HG02610 (cell line): ENCODE measurements at regions not wholly inside any gene's neighbourhood (a gene's known extent, or its start where the extent isn't known, plus 50 kb on each side); places are given as distances from the start of the nearest gene placed in this dataset.
"Not testable (repeated sequence)": the region's sequence is repeated elsewhere in the genome, so short reads cannot be mapped to it uniquely, and the experiment has no call there.

Experiments
- ATAC-seq: cut with Tn5 transposase; IDR thresholded peaks from one replicate; pipeline ENCODE4 v1.9.1; 2021; ENCODE audit warnings: mild to moderate bottlenecking, moderate library complexity; ENCODE audit not compliant: unreplicated experiment

GRCh38 chr5:29148581-29148980 lies 2044.9 kb upstream of the CDH6 start:
- ATAC-seq: no peak

DNA sequence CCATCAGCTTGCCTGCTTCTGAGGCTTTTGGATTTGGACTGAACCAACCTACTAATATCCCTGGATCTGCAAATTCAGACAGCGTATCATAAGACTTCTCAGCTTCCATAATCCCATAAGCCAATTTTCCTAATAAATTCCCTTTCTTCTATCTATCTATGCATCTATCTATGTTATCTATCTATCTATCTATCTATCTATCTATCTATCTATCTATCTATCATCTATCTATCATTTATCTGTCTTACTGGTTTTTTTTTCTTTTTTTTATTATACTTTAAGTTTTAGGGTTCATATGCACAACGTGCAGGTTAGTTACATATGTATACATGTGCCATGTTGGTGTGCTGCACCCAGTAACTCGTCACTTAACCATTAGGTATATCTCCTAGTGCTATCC lies 2045.4 kb upstream of the CDH6 start:
- ATAC-seq: no peak

GRCh38 chr5:29143266-29143665 lies 2050.2 kb upstream of the CDH6 start:
- ATAC-seq: no peak

DNA sequence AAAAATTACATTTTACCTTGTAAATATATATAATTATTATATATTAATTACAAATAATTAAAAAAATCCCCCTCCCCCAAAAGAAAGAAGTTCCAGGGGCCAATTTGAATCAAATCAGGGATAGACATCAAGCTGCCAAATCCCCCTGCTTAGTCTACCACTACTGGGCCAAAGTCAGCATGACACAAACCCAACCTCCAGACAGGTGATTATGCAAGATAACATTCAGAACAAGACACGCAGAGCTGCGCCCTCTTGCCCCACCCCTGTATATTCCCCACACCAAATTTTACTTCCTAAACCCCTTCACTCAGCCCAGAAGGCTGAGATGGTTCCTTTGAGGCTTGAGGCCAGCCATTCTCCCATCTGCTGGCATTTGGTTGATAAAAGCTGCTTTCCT lies 2059.1 kb upstream of the CDH6 start:
- no peak for ATAC-seq

DNA sequence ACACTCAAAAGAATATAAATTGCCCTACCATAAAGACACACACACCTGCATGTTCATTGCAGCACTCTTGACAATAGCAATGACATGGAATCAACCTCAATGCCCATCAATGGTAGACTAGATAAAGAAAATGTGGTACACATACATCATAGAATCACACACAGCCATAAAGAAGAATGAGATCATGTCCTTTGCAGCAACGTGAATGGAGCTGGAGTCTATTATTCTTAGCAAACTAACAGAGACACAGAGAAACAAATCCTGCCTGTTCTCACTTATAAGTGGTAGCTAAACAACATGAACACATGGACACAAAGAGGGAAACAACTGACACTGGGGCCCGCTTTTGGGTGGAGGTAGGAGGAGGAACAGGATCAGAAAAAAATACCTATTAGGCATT lies 2062.2 kb upstream of the CDH6 start:
- ATAC-seq: no peak

DNA sequence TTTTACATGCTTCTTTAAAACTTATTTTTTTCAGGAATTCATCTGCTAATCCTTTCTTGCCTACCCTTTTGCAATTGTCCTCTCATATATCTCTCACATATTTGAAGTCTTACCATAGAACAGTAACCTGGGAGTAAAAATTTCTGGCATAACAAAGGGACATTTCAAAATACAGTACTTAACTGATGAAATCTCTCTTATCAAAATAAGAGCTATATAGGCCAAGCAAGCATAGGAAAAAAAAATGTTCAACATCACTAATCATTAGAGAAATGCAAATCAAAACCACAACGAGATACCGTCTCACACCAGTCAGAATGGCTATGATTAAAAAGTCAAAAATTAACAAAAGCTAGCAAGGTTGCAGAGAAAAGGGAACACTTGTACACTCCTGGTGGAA lies 2062.7 kb upstream of the CDH6 start:
- no peak for ATAC-seq

- not testable (repeated sequence) for ATAC-seq
Observed at GRCh38 chr5:29127524-29128156, 2065.8 kb upstream of the CDH6 start.

- ATAC-seq: not testable (repeated sequence)
Observed at GRCh38 chr5:29126462-29126861, 2067.0 kb upstream of the CDH6 start.

DNA sequence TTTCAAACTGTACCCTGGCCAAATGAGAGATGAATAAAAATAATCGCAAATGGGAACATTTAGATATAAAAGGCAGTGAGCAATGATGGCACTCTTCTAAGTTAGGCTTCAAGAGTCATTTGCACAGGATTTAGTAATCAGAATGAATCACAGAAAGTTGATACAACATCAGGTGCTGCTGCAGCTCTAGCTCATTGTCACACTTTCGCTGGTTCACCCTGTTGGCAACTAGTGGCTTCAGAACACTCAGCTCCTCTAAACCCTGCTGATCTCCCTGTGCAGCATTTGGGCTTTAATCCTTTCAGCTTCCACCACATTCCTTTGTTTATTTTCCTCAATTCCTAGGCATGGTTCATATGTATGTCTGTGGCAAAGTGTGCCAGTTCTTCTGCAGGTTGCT lies 2071.2 kb upstream of the CDH6 start:
- ATAC-seq: no peak

DNA sequence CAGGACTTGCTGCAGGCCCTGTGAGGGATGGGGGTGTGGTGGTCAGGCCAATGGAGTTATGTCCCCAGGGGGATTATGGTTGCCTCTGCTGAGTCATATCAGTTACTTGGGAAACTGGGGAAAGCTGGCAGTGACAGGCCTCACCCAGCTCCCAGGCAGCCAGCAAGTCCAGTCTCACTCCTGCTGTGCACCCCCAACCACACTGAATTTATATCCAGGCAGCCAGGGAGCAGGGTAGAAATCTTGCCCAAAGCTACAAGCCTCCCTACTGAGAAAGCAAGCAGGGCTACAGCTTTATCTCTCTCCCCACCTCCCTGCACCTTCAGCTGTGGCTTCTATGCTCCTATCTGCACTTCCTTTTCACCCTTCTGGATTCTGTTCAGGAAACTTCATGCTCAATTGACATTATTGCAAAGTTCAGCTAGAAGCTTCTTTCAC lies 2076.0 kb upstream of the CDH9 start:
- ATAC-seq: no peak

GRCh38 chr5:29113516-29113915 lies 2075.1 kb upstream of the CDH9 start:
- no peak for ATAC-seq

GRCh38 chr5:29099585-29099984 lies 2061.2 kb upstream of the CDH9 start:
- ATAC-seq: peak; percentile 77

GRCh38 chr5:29089591-29090130 lies 2051.3 kb upstream of the CDH9 start:
- peak; percentile 49 for ATAC-seq

GRCh38 chr5:29085142-29085541 lies 2046.8 kb upstream of the CDH9 start:
- ATAC-seq: no peak

DNA sequence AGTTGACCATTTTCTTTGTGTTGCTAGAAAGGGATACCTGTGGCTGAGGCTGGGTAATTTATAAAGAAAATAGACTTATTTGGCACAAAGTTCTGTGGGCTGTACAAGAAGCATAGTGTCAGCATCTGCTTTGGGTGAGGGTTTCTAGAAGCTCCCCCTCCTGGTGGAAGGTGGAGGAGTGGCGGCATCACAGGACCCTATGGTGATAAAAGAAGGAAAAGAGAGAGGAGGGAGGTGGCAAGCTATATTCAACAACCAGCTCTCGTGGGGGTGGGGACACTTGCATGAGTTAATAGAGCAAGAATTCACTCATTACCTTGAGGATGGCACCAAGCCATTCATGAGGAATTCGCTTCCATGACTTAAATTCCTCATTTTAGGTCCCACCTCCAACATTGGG lies 2041.4 kb upstream of the CDH9 start:
- no peak for ATAC-seq

GRCh38 chr5:29077451-29077850 lies 2039.1 kb upstream of the CDH9 start:
- ATAC-seq: no peak

DNA sequence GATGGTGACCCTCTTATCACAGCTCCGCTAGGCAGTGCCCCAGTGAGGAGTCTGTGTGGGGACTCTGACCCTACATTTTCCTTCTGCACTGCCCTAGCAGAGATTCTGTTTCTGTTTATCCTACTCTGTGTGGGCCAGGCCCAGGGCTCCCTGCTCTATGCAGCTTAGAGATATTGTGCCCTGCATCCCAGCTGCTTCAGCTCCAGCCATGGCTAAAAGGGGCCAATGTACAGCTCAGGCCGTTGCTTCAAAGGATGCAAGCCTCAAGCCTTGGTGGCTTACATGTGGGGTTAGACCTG lies 2030.7 kb upstream of the CDH9 start:
- ATAC-seq: no peak

DNA sequence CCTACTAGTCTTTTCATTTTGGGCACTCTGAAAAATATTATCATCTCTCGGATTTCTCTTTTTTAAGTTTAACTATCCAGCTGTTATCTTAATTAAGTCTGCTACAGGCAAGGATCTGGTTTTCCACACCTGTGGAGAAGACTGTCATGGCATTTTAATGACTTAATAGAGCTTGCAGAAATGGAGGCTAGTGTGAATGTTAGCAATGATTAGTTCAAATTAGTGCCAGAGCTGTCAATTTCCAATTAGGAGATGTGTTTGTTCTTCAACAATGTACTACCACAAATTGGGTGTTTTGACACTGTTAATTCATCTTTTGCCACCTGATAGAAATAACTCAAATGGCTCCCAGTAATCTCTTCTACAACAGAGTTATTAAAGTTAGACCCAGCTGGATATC lies 2023.0 kb upstream of the CDH9 start:
- no peak for ATAC-seq

- ATAC-seq: no peak
Observed at GRCh38 chr5:29054694-29055093, 2016.3 kb upstream of the CDH9 start.

DNA sequence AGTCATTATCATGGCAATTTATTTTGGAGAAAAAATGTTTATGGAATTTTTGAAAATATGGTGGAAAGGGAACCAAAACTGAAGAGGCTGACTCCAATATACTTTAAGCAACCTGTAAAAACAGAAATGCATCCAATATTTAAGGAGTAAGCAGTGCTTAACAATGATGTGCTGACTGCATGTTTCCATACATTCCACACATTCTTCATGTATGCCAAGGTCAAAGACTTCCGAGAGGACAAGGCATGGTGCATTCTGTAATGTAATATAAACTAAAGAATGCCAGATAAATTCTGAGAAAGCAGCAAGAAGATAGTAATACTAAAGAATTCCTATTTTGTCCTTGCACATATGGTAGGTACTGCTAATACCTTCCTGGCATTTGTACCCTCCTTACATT lies 2015.9 kb upstream of the CDH9 start:
- no peak for ATAC-seq

DNA sequence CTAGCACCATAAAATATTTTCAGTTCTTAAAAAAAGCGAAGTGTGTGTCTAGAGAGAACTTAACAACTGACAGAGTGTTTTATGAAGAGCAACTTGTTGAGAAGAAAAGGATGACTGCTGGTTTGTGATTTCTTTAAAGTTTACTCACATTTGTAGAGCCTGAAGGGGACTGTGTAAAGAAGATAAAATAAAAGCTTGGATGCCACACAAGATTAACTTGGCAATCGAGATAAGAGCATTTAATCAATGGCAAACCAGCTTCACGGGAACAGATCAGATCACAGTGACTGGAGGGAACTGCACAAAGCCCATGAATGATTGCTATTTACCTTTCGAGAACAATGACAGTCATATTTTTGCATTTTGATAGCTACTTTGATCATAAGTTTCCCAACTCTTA lies 2013.1 kb upstream of the CDH9 start:
- ATAC-seq: no peak

- ATAC-seq: no peak
Observed at GRCh38 chr5:29042152-29042551, 2003.8 kb upstream of the CDH9 start.

- ATAC-seq: no peak
Observed at GRCh38 chr5:29040404-29040803, 2002.0 kb upstream of the CDH9 start.
